HCT116 (cell line): ENCODE measurements at regions not wholly inside any gene's neighbourhood (a gene's known extent, or its start where the extent isn't known, plus 50 kb on each side); places are given as distances from the start of the nearest gene placed in this dataset.

Source experiments
- ATAC-seq: fragments of 200-7000 bp; cut with Tn5 transposase; 2 replicates; pipeline ENCODE4 v1.9.1; 2020; ENCODE audit warnings: mild to moderate bottlenecking, moderate library complexity
- BruUV-seq: library from RNA; stranded (reverse); fragments of 400-500 nt; replicated peaks from 2 replicates; lab custom pipeline; 2021; lab: Mats Ljungman, UMichigan
- CTCF ChIA-PET: fragments of 300-600 bp; sonication (Branson Sonifier 250); formaldehyde crosslinking; loops from one replicate; lab custom pipeline; 2021; ENCODE audit warnings: antibody characterized with exemption; lab: Charles Lee
- POLR2A ChIA-PET: fragments of 300-600, 350-600 bp; sonication (Branson Sonifier 250); formaldehyde crosslinking; loops from one replicate; lab custom pipeline; 2021; ENCODE audit warnings: antibody characterized with exemption; lab: Charles Lee
- RAD21 ChIA-PET, 2 experiments: fragments of 300-600 bp; sonication (Branson Sonifier 250); formaldehyde crosslinking; loops; one replicate each; lab custom pipeline; 2023; ENCODE audit warnings: low total read pairs in 2 of 2; ENCODE audit not compliant: uncharacterized antibody in 2 of 2, unreplicated experiment in 2 of 2, low non-redundant PET in 1 of 2; lab: Charles Lee
- DNase-seq: peaks from one replicate; pipeline ENCODE4 v3.0.0-alpha.2; 2010; ENCODE audit warnings: low read depth, low spot score
- H2AFZ ChIP-seq: fragments of 200-600 bp; shearing (Covaris generic), sonication (generic); 2 replicates; pipeline ENCODE4 v1.6.1; 2017; ENCODE audit warnings: low read depth, mixed run types, mixed read lengths, antibody characterized with exemption, low read length; ENCODE audit not compliant: poor library complexity, severe bottlenecking
- H3K27ac ChIP-seq: 2 replicates; pipeline ENCODE4 v1.5.1; 2012; ENCODE audit warnings: low read depth, low read length
- H3K27me3 ChIP-seq: fragments of 200-600 bp; sonication (generic); 2 replicates; pipeline ENCODE4 v1.6.1; 2016; ENCODE audit warnings: mixed run types, low read length, mixed read lengths; ENCODE audit not compliant: insufficient read depth
- H3K36me3 ChIP-seq, 2 experiments: fragments of 200-500 bp in 1 of 2; fragments of 200-600 bp in 1 of 2; sonication (Bioruptor generic) in 1 of 2; sonication (generic) in 1 of 2; 2 replicates each; pipeline versions ENCODE4 v1.5.1 to v1.6.1; 2014 to 2016; ENCODE audit warnings: low read length in 2 of 2, inconsistent platforms in 1 of 2, mixed read lengths in 1 of 2, mixed run types in 1 of 2; ENCODE audit not compliant: insufficient read depth in 2 of 2, control insufficient read depth in 1 of 2
- H3K4me1 ChIP-seq, 2 experiments: fragments of 200-600 bp in 1 of 2; sonication (generic) in 1 of 2; 2 replicates each; pipeline versions ENCODE4 v1.5.1 to v1.6.1; 2012 to 2017; ENCODE audit warnings: low read length in 2 of 2, inconsistent platforms in 1 of 2, mild to moderate bottlenecking in 1 of 2, mixed read lengths in 1 of 2, mixed run types in 1 of 2, moderate library complexity in 1 of 2; ENCODE audit not compliant: insufficient read depth in 2 of 2, control insufficient read depth in 1 of 2
- H3K4me2 ChIP-seq: fragments of 200-600 bp; sonication (generic); 2 replicates; pipeline ENCODE4 v1.6.1; 2017; ENCODE audit warnings: mixed run types, low read length, mixed read lengths
- H3K4me3 ChIP-seq, 2 experiments: fragments of 200-600 bp in 1 of 2; sonication (generic) in 1 of 2; replicated peaks in 1 of 2; 2 replicates each; pipeline ENCODE4 v1.5.1; 2011 to 2016; ENCODE audit warnings: low read length in 2 of 2, control low read depth in 1 of 2, low read depth in 1 of 2, mild to moderate bottlenecking in 1 of 2, mixed read lengths in 1 of 2, mixed run types in 1 of 2
- H3K79me2 ChIP-seq: fragments of 200-600 bp; sonication (generic); 2 replicates; pipeline ENCODE4 v1.6.1; 2017; ENCODE audit warnings: mild to moderate bottlenecking, mixed run types, low read length, moderate library complexity, mixed read lengths; ENCODE audit not compliant: insufficient read depth
- H3K9ac ChIP-seq: fragments of 200-600 bp; sonication (generic); 2 replicates; pipeline ENCODE4 v1.6.1; 2016; ENCODE audit warnings: low read length, mixed read lengths
- H3K9me2 ChIP-seq: fragments of 200-600 bp; sonication (generic), shearing (Covaris generic); 2 replicates; pipeline ENCODE4 v1.6.1; 2017; ENCODE audit warnings: mixed run types, mild to moderate bottlenecking, moderate library complexity; ENCODE audit not compliant: insufficient read depth
- H3K9me3 ChIP-seq, 2 experiments: fragments of 200-500 bp in 1 of 2; fragments of 200-600 bp in 1 of 2; sonication (Bioruptor generic) in 1 of 2; sonication (generic) in 1 of 2; 2 replicates each; pipeline ENCODE4 v1.6.1; 2014 to 2017; ENCODE audit warnings: low read length in 2 of 2, mixed read lengths in 2 of 2, inconsistent platforms in 1 of 2, low read depth in 1 of 2, mild to moderate bottlenecking in 1 of 2, mixed run types in 1 of 2, moderate library complexity in 1 of 2; ENCODE audit not compliant: control insufficient read depth in 1 of 2, insufficient read depth in 1 of 2
- H4K20me1 ChIP-seq: fragments of 200-600 bp; sonication (generic), shearing (Covaris generic); 2 replicates; pipeline ENCODE4 v1.6.1; 2017; ENCODE audit warnings: mixed run types, mild to moderate bottlenecking, moderate library complexity; ENCODE audit not compliant: insufficient read depth
- CEBPB ChIP-seq: IDR thresholded peaks from 2 replicates; pipeline ENCODE4 v1.6.1; 2012; ENCODE audit warnings: low read depth
- EGR1 ChIP-seq: IDR thresholded peaks from 2 replicates; pipeline ENCODE4 v1.6.1; 2012; ENCODE audit warnings: low read depth
- ELF1 ChIP-seq: IDR thresholded peaks from 2 replicates; pipeline ENCODE4 v1.6.1; 2012; ENCODE audit warnings: low read depth, borderline replicate concordance
- FOSL1 ChIP-seq: IDR thresholded peaks from 2 replicates; pipeline ENCODE4 v1.6.1; 2012; ENCODE audit warnings: low read depth
- MAX ChIP-seq: IDR thresholded peaks from 2 replicates; pipeline ENCODE4 v1.6.1; 2012
- POLR2A ChIP-seq: IDR thresholded peaks from 2 replicates; pipeline ENCODE4 v1.7.0; 2011; ENCODE audit warnings: borderline replicate concordance; ENCODE audit not compliant: insufficient read depth, insufficient read length; ENCODE audit errors: extremely low read depth
- TCF7L2 ChIP-seq: IDR thresholded peaks from 2 replicates; pipeline ENCODE4 v1.7.0; 2011; ENCODE audit warnings: borderline replicate concordance, inconsistent platforms; ENCODE audit not compliant: insufficient read depth, insufficient read length; ENCODE audit errors: extremely low read depth
- ZBTB33 ChIP-seq: IDR thresholded peaks from 2 replicates; pipeline ENCODE4 v1.6.1; 2011; ENCODE audit warnings: mild to moderate bottlenecking, low read length, moderate library complexity; ENCODE audit not compliant: insufficient replicate concordance; ENCODE audit errors: extremely low read depth
- ZFX ChIP-seq: fragments of 450-650 bp; IDR thresholded peaks from 2 replicates; pipeline ENCODE4 v1.6.1; 2017
- intact Hi-C: fragments of 100-400 bp; cut with micrococcal nuclease; formaldehyde crosslinking; loops from 2 replicates; pipeline ENCODE4 v1.10.0; 2022
- TF ChIP-seq, protein P1 (sequence below): IDR thresholded peaks from 2 replicates; pipeline ENCODE4 v1.6.1; 2012; ENCODE audit warnings: low read depth

DNA sequence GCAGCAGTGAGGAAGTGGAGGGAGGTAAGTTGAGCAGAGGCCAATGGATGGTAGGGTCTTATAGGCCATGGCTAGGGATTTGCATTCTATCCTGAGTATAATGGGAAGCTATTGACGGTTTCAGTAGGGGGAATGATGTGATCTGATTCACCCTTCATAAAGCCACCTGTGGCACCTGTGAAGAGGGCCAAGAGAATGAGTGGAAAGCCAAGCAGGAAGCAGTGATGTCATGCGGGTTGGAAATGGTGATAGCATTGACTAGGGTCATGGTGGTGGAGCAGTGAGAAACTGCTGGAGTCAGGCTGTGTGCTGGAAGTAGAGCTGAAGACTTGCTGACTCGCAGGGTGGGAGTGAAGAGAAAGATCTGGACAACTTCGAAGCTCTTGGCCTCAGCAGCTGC, 111.7 kb downstream of the MARCHF4 start (continued):
- TF ChIP-seq, protein P1, sequence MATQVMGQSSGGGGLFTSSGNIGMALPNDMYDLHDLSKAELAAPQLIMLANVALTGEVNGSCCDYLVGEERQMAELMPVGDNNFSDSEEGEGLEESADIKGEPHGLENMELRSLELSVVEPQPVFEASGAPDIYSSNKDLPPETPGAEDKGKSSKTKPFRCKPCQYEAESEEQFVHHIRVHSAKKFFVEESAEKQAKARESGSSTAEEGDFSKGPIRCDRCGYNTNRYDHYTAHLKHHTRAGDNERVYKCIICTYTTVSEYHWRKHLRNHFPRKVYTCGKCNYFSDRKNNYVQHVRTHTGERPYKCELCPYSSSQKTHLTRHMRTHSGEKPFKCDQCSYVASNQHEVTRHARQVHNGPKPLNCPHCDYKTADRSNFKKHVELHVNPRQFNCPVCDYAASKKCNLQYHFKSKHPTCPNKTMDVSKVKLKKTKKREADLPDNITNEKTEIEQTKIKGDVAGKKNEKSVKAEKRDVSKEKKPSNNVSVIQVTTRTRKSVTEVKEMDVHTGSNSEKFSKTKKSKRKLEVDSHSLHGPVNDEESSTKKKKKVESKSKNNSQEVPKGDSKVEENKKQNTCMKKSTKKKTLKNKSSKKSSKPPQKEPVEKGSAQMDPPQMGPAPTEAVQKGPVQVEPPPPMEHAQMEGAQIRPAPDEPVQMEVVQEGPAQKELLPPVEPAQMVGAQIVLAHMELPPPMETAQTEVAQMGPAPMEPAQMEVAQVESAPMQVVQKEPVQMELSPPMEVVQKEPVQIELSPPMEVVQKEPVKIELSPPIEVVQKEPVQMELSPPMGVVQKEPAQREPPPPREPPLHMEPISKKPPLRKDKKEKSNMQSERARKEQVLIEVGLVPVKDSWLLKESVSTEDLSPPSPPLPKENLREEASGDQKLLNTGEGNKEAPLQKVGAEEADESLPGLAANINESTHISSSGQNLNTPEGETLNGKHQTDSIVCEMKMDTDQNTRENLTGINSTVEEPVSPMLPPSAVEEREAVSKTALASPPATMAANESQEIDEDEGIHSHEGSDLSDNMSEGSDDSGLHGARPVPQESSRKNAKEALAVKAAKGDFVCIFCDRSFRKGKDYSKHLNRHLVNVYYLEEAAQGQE: no peak
- TF ChIP-seq ELF1: no peak

DNA sequence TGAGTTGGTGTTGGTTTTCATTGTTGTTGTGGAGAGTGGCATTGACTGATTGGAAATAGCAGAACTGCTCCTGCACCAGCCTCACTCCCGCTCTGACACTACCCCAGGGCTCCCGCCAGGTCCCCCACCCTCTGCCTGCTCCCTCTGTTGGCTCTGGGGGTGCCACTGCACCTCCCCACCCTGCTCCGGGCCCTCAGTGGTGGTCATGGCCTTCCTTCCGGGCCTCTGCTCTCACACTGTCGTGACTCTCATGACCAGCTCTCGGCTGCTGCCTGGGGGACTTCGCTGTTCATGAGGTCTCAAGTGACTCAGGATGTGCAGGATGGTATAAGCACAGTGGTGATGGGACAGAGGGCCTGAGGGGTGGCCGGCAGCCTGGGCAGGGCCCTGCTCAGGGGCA, 113.2 kb downstream of the MARCHF4 start:
- no peak overlapping the region for H3K27ac ChIP-seq
- H3K4me2 ChIP-seq: no peak overlapping the region
- no peak for TF ChIP-seq EGR1
- no peak for TF ChIP-seq POLR2A
- TF ChIP-seq, protein P1: no peak
- no peak for TF ChIP-seq ZBTB33
- TF ChIP-seq ZFX: no peak
- no peak for TF ChIP-seq TCF7L2
- no peak for TF ChIP-seq MAX
- TF ChIP-seq FOSL1: no peak
- TF ChIP-seq CEBPB: no peak
- no peaks in the 10 kb centered on the region for H3K4me1 ChIP-seq
- no peaks in the 10 kb centered on the region for H3K36me3 ChIP-seq
- DNase-seq (no peak), ATAC-seq (no peak)
- intact Hi-C loops: no loop called here
- no peak overlapping the region for H3K9ac ChIP-seq
- no peaks in the 10 kb centered on the region for H3K79me2 ChIP-seq
- RAD21 ChIA-PET: no interaction called here
- H3K4me3 ChIP-seq: no peak overlapping the region
- BruUV-seq: no TSS peak
- no peak overlapping the region for H2AFZ ChIP-seq
- no peaks in the 10 kb centered on the region for H4K20me1 ChIP-seq
- POLR2A ChIA-PET: no interaction called here
- no peaks in the 10 kb centered on the region for H3K9me3 ChIP-seq
- H3K27me3 ChIP-seq: peaks cover 7% of the 10 kb centered on the region; the same call in 1 of the 2 replicates
- CTCF ChIA-PET: no interaction called here
- no peaks in the 10 kb centered on the region for H3K9me2 ChIP-seq
